Skeletal muscle cell (primary cell): ENCODE measurements at regions not wholly inside any gene's neighbourhood (a gene's known extent, or its start where the extent isn't known, plus 50 kb on each side); places are given as distances from the start of the nearest gene placed in this dataset.

Source experiments
- DNase-seq: peaks from one replicate; pipeline ENCODE4 v3.0.0-alpha.2; 2010; ENCODE audit warnings: low read depth
- H3K4me3 ChIP-seq: 2 replicates; pipeline ENCODE4 v1.5.1; 2011; ENCODE audit warnings: low read depth, mild to moderate bottlenecking, control low read depth, low read length, moderate library complexity

GRCh38 chr3:64332459-64333350, 107.4 kb upstream of the PRICKLE2 start:
- H3K4me3 ChIP-seq, result no peak overlapping the region
- no peak for DNase-seq

GRCh38 chr3:64331605-64332004, 106.3 kb upstream of the PRICKLE2 start:
- DNase-seq, result no peak
- no peak overlapping the region for H3K4me3 ChIP-seq

- no peak overlapping the region for H3K4me3 ChIP-seq
- DNase-seq, result no peak
Measured at GRCh38 chr3:64329037-64329436, 103.8 kb upstream of the PRICKLE2 start.

- H3K4me3 ChIP-seq, result no peak overlapping the region
- DNase-seq, result no peak
Measured at GRCh38 chr3:64327100-64327804, 102.0 kb upstream of the PRICKLE2 start.

GRCh38 chr3:64321747-64322146, 96.5 kb upstream of the PRICKLE2 start:
- DNase-seq, result no peak

GRCh38 chr3:64319391-64319790, 94.1 kb upstream of the PRICKLE2 start:
- no peak for DNase-seq
- no peak overlapping the region for H3K4me3 ChIP-seq

More at GRCh38 chr3:64321747-64322146, 96.5 kb upstream of the PRICKLE2 start:
- no peak overlapping the region for H3K4me3 ChIP-seq

GRCh38 chr3:64318668-64319271, 93.5 kb upstream of the PRICKLE2 start:
- no peak overlapping the region for H3K4me3 ChIP-seq
- no peak for DNase-seq

GRCh38 chr3:64318001-64318400, 92.7 kb upstream of the PRICKLE2 start:
- no peak overlapping the region for H3K4me3 ChIP-seq
- DNase-seq, result no peak

GRCh38 chr3:64316971-64317370, 91.7 kb upstream of the PRICKLE2 start:
- no peak overlapping the region for H3K4me3 ChIP-seq
- no peak for DNase-seq

- DNase-seq, result no peak
- no peak overlapping the region for H3K4me3 ChIP-seq
Measured at GRCh38 chr3:64311424-64312061, 86.3 kb upstream of the PRICKLE2 start.

- no peak overlapping the region for H3K4me3 ChIP-seq
Measured at GRCh38 chr3:64308931-64309330, 83.7 kb upstream of the PRICKLE2 start.

GRCh38 chr3:64306745-64307144, 81.5 kb upstream of the PRICKLE2 start:
- no peak overlapping the region for H3K4me3 ChIP-seq
- no peak for DNase-seq

More at GRCh38 chr3:64308931-64309330, 83.7 kb upstream of the PRICKLE2 start:
- DNase-seq, result no peak

GRCh38 chr3:64305731-64306130, 80.5 kb upstream of the PRICKLE2 start:
- H3K4me3 ChIP-seq, result no peak overlapping the region
- DNase-seq, result no peak

- DNase-seq, result no peak
- no peak overlapping the region for H3K4me3 ChIP-seq
Measured at GRCh38 chr3:64304828-64305410, 79.7 kb upstream of the PRICKLE2 start.

GRCh38 chr3:64303881-64304280, 78.6 kb upstream of the PRICKLE2 start:
- no peak for DNase-seq
- H3K4me3 ChIP-seq, result no peak overlapping the region

GRCh38 chr3:64303401-64303800, 78.1 kb upstream of the PRICKLE2 start:
- DNase-seq, result no peak
- H3K4me3 ChIP-seq, result no peak overlapping the region

- DNase-seq, result no peak
- H3K4me3 ChIP-seq, result no peak overlapping the region
Measured at GRCh38 chr3:64301476-64301875, 76.2 kb upstream of the PRICKLE2 start.

- no peak overlapping the region for H3K4me3 ChIP-seq
- peak; percentile 87 for DNase-seq
Measured at GRCh38 chr3:64300790-64301423, 75.6 kb upstream of the PRICKLE2 start.

GRCh38 chr3:64299206-64299605, 73.9 kb upstream of the PRICKLE2 start:
- H3K4me3 ChIP-seq, result no peak overlapping the region
- no peak for DNase-seq
